PC-3 (cell line): ENCODE measurements at regions not wholly inside any gene's neighbourhood (a gene's known extent, or its start where the extent isn't known, plus 50 kb on each side); places are given as distances from the start of the nearest gene placed in this dataset.

Experiments used
- CTCF ChIP-seq: fragments of 300-600 bp; sonication (generic); conservative IDR thresholded peaks from 2 replicates; pipeline ENCODE4 v1.5.1; 2017; ENCODE audit warnings: antibody characterized with exemption, low read depth, mild to moderate bottlenecking, low read length
- EZH2 ChIP-seq: fragments of 300-600 bp; sonication (generic); IDR thresholded peaks from one replicate; pipeline ENCODE4 v1.6.1; 2017; ENCODE audit warnings: antibody characterized with exemption, mild to moderate bottlenecking, low read length; ENCODE audit not compliant: unreplicated experiment
- EZH2phosphoT487 ChIP-seq: fragments of 300-600 bp; sonication (generic); IDR thresholded peaks from 2 replicates; pipeline ENCODE4 v1.6.1; 2018; ENCODE audit warnings: mild to moderate bottlenecking, antibody characterized with exemption, low read length, borderline replicate concordance

DNA sequence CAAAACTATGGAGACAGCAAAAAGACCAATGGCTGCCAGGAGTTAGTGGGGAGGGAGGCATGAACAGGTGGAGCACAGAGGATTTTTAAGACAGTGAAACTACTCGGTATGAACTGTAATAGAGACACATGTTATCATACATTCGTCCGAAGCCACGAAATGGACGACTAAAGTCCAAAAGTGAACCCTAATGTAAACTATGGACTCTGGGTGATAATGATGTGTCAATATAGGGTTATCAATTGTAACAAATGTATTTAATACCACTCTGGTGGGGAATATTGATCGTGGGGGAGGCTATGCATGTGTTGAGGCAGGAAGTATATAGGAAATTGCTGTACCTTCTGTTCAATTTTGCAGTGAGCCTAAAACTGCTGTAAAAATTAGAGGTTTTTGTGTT lies 107.0 kb downstream of the CPN2 start:
- TF ChIP-seq CTCF (no peak), EZH2 (no peak), EZH2phosphoT487 (no peak)
